Endothelial cell of umbilical vein (primary cell): ENCODE measurements at regions not wholly inside any gene's neighbourhood (a gene's known extent, or its start where the extent isn't known, plus 50 kb on each side); places are given as distances from the start of the nearest gene placed in this dataset.

ENCODE experiments used
- BruUV-seq: library from RNA; stranded (reverse); fragments of 400-500 nt; replicated peaks from 2 replicates; lab custom pipeline; 2021; lab: Mats Ljungman, UMichigan
- CTCF ChIA-PET: fragments of 300-600, 350-600 bp; sonication (Branson Sonifier 250); formaldehyde crosslinking; loops from one replicate; lab custom pipeline; 2021; ENCODE audit warnings: antibody characterized with exemption, inconsistent platforms; lab: Charles Lee
- POLR2A ChIA-PET: fragments of 300-600, 350-600 bp; sonication (Branson Sonifier 250); formaldehyde crosslinking; loops from one replicate; lab custom pipeline; 2021; ENCODE audit warnings: antibody characterized with exemption, inconsistent platforms; lab: Charles Lee
- DNase-seq: peaks from one replicate; pipeline ENCODE4 v3.0.0-alpha.2; 2011; ENCODE audit warnings: low read depth, low spot score
- FAIRE-seq: peaks from 2 replicates; lab custom pipeline; 2011; peaks lifted over from hg19 to GRCh38; lab: Jason Lieb, UNC
- H2AFZ ChIP-seq: 2 replicates; pipeline ENCODE4 v1.6.0; 2012; ENCODE audit warnings: low read depth, low read length, control low read depth, inconsistent platforms
- H3K27ac ChIP-seq: 2 replicates; pipeline ENCODE4 v1.5.1; 2011; ENCODE audit warnings: low read depth, mild to moderate bottlenecking, control low read depth, low read length, moderate library complexity; ENCODE audit not compliant: insufficient read depth
- H3K27me3 ChIP-seq, 2 experiments: 2 replicates each; pipeline versions ENCODE4 v1.6.0 to v1.6.1; 2011; ENCODE audit warnings: low read length in 2 of 2, mixed read lengths in 1 of 2; ENCODE audit not compliant: control insufficient read depth in 2 of 2, insufficient read depth in 2 of 2
- H3K36me3 ChIP-seq, 2 experiments: 2 replicates in 1 of 2; 3 replicates in 1 of 2; pipeline ENCODE4 v1.5.1; 2011; ENCODE audit warnings: low read length in 2 of 2, mild to moderate bottlenecking in 1 of 2, moderate library complexity in 1 of 2; ENCODE audit not compliant: control insufficient read depth in 2 of 2, insufficient read depth in 2 of 2; ENCODE audit errors: extremely low read depth in 1 of 2
- H3K4me1 ChIP-seq: 3 replicates; pipeline ENCODE4 v1.5.1; 2011; ENCODE audit warnings: mild to moderate bottlenecking, low read length; ENCODE audit not compliant: control insufficient read depth, insufficient read depth; ENCODE audit errors: extremely low read depth
- H3K4me2 ChIP-seq: 2 replicates; pipeline ENCODE4 v1.6.1; 2011; ENCODE audit warnings: low read length, control low read depth, mixed read lengths; ENCODE audit not compliant: insufficient read depth
- H3K4me3 ChIP-seq, 3 experiments: fragments of 200-600 bp in 1 of 3; sonication (generic), shearing (Covaris generic) in 1 of 3; replicated peaks in 1 of 3; 2 replicates each; pipeline ENCODE4 v1.5.1; 2011 to 2016; ENCODE audit warnings: control low read depth in 3 of 3, low read length in 3 of 3, mild to moderate bottlenecking in 2 of 3, inconsistent platforms in 1 of 3, low read depth in 1 of 3, moderate library complexity in 1 of 3; ENCODE audit not compliant: insufficient read depth in 1 of 3
- H3K79me2 ChIP-seq: 2 replicates; pipeline ENCODE4 v1.6.0; 2012; ENCODE audit warnings: low read length, inconsistent platforms; ENCODE audit not compliant: control insufficient read depth, insufficient read depth
- H3K9ac ChIP-seq: replicated peaks from 2 replicates; pipeline ENCODE3; 2011; ENCODE audit warnings: low read length, control low read depth; ENCODE audit not compliant: insufficient read depth; ENCODE audit errors: extremely low read depth
- H3K9me1 ChIP-seq: replicated peaks from 3 replicates; pipeline ENCODE4 v1.6.0; 2011; ENCODE audit warnings: mild to moderate bottlenecking, low read length; ENCODE audit not compliant: control insufficient read depth, insufficient read depth; ENCODE audit errors: extremely low read depth
- H3K9me3 ChIP-seq: replicated peaks from 2 replicates; pipeline ENCODE4 v1.5.1; 2012; ENCODE audit warnings: low read length, inconsistent platforms; ENCODE audit not compliant: control insufficient read depth, insufficient read depth
- H4K20me1 ChIP-seq: replicated peaks from 2 replicates; pipeline ENCODE3; 2011; ENCODE audit warnings: mild to moderate bottlenecking, low read length; ENCODE audit not compliant: control insufficient read depth, insufficient read depth; ENCODE audit errors: extremely low read depth
- CTCF ChIP-seq, 2 donors: IDR thresholded peaks; 1 replicate in 1 of 2; 2 replicates in 1 of 2; pipeline ENCODE4 v1.5.1; 2011; ENCODE audit warnings: low read length in 2 of 2, mild to moderate bottlenecking in 2 of 2, moderate library complexity in 2 of 2, control low read depth in 1 of 2, inconsistent platforms in 1 of 2, low read depth in 1 of 2; ENCODE audit not compliant: insufficient read depth in 1 of 2; ENCODE audit errors: extremely low read depth in 1 of 2
- EZH2 ChIP-seq: IDR thresholded peaks from 2 replicates; pipeline ENCODE4 v1.6.1; 2012; ENCODE audit warnings: borderline replicate concordance, low read depth, mild to moderate bottlenecking, moderate library complexity, low read length, inconsistent platforms; ENCODE audit not compliant: severe bottlenecking
- FOS ChIP-seq: IDR thresholded peaks from 2 replicates; pipeline ENCODE4 v1.6.1; 2011; ENCODE audit warnings: mild to moderate bottlenecking, low read length, moderate library complexity, borderline replicate concordance; ENCODE audit not compliant: insufficient read depth
- GATA2 ChIP-seq: IDR thresholded peaks from 2 replicates; pipeline ENCODE4 v1.7.0; 2011; ENCODE audit warnings: low read depth, mild to moderate bottlenecking, moderate library complexity, mixed read lengths, low read length; ENCODE audit not compliant: insufficient read length, insufficient read depth
- MAX ChIP-seq: IDR thresholded peaks from 2 replicates; pipeline ENCODE4 v1.6.1; 2011; ENCODE audit not compliant: insufficient read depth, insufficient read length
- MYC ChIP-seq: IDR thresholded peaks from one replicate; pipeline ENCODE4 v1.6.1; 2011; ENCODE audit warnings: mild to moderate bottlenecking, low read depth, low read length
- POLR2AphosphoS5 ChIP-seq: IDR thresholded peaks from 2 replicates; pipeline ENCODE4 v1.6.1; 2012; ENCODE audit warnings: low read depth, mild to moderate bottlenecking, control low read depth, low read length, moderate library complexity; ENCODE audit not compliant: insufficient read depth
- dilution Hi-C: fragments of 300-500 bp; cut with MboI; formaldehyde crosslinking; loops from one replicate; pipeline ENCODE4 v1.15.0; 2019; ENCODE audit warnings: low sequenced_read_pairs; ENCODE audit not compliant: extremely low pct_ligation_motif_present
- intact Hi-C: fragments of 100-400 bp; cut with micrococcal nuclease; formaldehyde crosslinking; loops from one replicate; pipeline ENCODE4 v1.10.0; 2022

GRCh38 chr22:27633296-27633871, 168.2 kb downstream of the MN1 start:
- Histone ChIP-seq H4K20me1 (no peaks in the 10 kb centered on the region), H3K9me3 (no peaks in the 10 kb centered on the region), H2AFZ (no peak overlapping the region), H3K4me1 (no peaks in the 10 kb centered on the region), H3K4me2 (no peak overlapping the region), H3K79me2 (no peaks in the 10 kb centered on the region), H3K27me3 (peaks cover 3 to 5% of the 10 kb centered on the region in 2 experiments), H3K36me3 (no peaks in the 10 kb centered on the region), H3K9me1 (no peaks in the 10 kb centered on the region), H3K4me3 (no peak overlapping the region), H3K27ac (no peak overlapping the region), H3K9ac (no peak overlapping the region)
- CTCF ChIA-PET, result no interaction called here
- intact Hi-C loops, result no loop called here
- POLR2A ChIA-PET, result no interaction called here
- no peak for DNase-seq
- no peak for FAIRE-seq
- BruUV-seq, result no TSS peak
- dilution Hi-C loops, result no loop called here
- TF ChIP-seq MYC, result no peak
- no peak for TF ChIP-seq CTCF (IDR thresholded peaks at IDR 0.05; ENCODE audit: extremely low read depth in 1 of 2, insufficient read depth in 1 of 2, low read depth in 1 of 2, low read length in 2 of 2)
- TF ChIP-seq MAX, result no peak
- no peak for TF ChIP-seq EZH2
- TF ChIP-seq POLR2AphosphoS5, result no peak
- no peak for TF ChIP-seq GATA2
- no peak for TF ChIP-seq FOS
